Tibial artery (tissue), 4 donors: ENCODE measurements at regions not wholly inside any gene's neighbourhood (a gene's known extent, or its start where the extent isn't known, plus 50 kb on each side); places are given as distances from the start of the nearest gene placed in this dataset.

Experiments
- DNase-seq, 2 donors: peaks; one replicate each; pipeline ENCODE4 v3.0.0-alpha.2; 2019
- H3K27ac ChIP-seq, 2 donors: fragments of 200-600 bp; sonication (generic) in 1 of 2; 1 replicate in 1 of 2; 2 replicates in 1 of 2; pipeline ENCODE4 v1.5.1; 2018 to 2019; ENCODE audit warnings: mild to moderate bottlenecking in 1 of 2
- H3K27me3 ChIP-seq, 2 donors: fragments of 200-600 bp; sonication (generic) in 1 of 2; one replicate each; pipeline versions ENCODE4 v1.5.1 to v1.6.0; 2016 to 2019
- H3K36me3 ChIP-seq, 3 donors: fragments of 200-600 bp; sonication (generic) in 2 of 3; one replicate each; pipeline ENCODE4 v1.5.1; 2016 to 2019; ENCODE audit warnings: mild to moderate bottlenecking in 2 of 3
- H3K4me1 ChIP-seq, 4 donors: fragments of 200-600 bp; sonication (generic) in 2 of 4; 1 replicate in 3 of 4; 2 replicates in 1 of 4; pipeline ENCODE4 v1.5.1; 2016 to 2019
- H3K4me3 ChIP-seq, 2 donors: fragments of 200-600 bp; sonication (generic) in 1 of 2; 1 replicate in 1 of 2; 2 replicates in 1 of 2; pipeline ENCODE4 v1.5.1; 2018 to 2019; ENCODE audit warnings: mild to moderate bottlenecking in 2 of 2
- H3K9me3 ChIP-seq, 3 donors: fragments of 200-600 bp; sonication (generic) in 1 of 3; one replicate each; pipeline ENCODE4 v1.5.1; 2016 to 2019
- CTCF ChIP-seq, 2 experiments: fragments of 200-600 bp in 1 of 2; fragments of 450-650 bp in 1 of 2; IDR thresholded peaks; one replicate each; pipeline ENCODE4 v1.5.1; 2017 to 2019; ENCODE audit warnings: antibody characterized with exemption in 2 of 2, mild to moderate bottlenecking in 1 of 2, moderate library complexity in 1 of 2
- intact Hi-C: fragments of 100-400 bp; cut with DNase I; formaldehyde crosslinking; loops from one replicate; pipeline ENCODE4 v1.15.0; 2023; ENCODE audit warnings: low total_unique reads

GRCh38 chr10:78806681-78807221 lies 262.0 kb upstream of the ZMIZ1 start:
- peaks cover 0 to 52% (median 30%) of the 10 kb centered on the region in 4 donors for H3K4me1 ChIP-seq
- TF ChIP-seq CTCF (IDR thresholded peaks at IDR 0.05), result no peak
- H3K27ac ChIP-seq, result peak overlapping the region in 1 of 2 donors; percentile 87
- H3K27me3 ChIP-seq, result no peaks in the 10 kb centered on the region
- no peak for DNase-seq
- intact Hi-C loops, result loop anchor here (10.0 kb wide), 2 partner anchors 112 to 168 kb away; no protein-coding TSS in a partner anchor
- H3K4me3 ChIP-seq, result no peak overlapping the region
- no peaks in the 10 kb centered on the region for H3K9me3 ChIP-seq
- H3K36me3 ChIP-seq, result no peaks in the 10 kb centered on the region

GRCh38 chr10:78807504-78808203 lies 261.1 kb upstream of the ZMIZ1 start:
- no peaks in the 10 kb centered on the region for H3K36me3 ChIP-seq
- no peaks in the 10 kb centered on the region for H3K27me3 ChIP-seq
- intact Hi-C loops, result loop anchor here (10.0 kb wide), 2 partner anchors 113 to 167 kb away; no protein-coding TSS in a partner anchor
- H3K27ac ChIP-seq, result no peak overlapping the region
- no peak for DNase-seq
- peaks cover 0 to 44% (median 27%) of the 10 kb centered on the region in 4 donors for H3K4me1 ChIP-seq
- H3K9me3 ChIP-seq, result no peaks in the 10 kb centered on the region
- H3K4me3 ChIP-seq, result no peak overlapping the region
- no peak for TF ChIP-seq CTCF (IDR thresholded peaks at IDR 0.05)

GRCh38 chr10:78808286-78808685 lies 260.5 kb upstream of the ZMIZ1 start:
- no peak for DNase-seq

GRCh38 chr10:78808736-78809367 lies 259.9 kb upstream of the ZMIZ1 start:
- Histone ChIP-seq H3K9me3 (no peaks in the 10 kb centered on the region), H3K4me3 (no peak overlapping the region), H3K27ac (no peak overlapping the region), H3K36me3 (no peaks in the 10 kb centered on the region), H3K4me1 (peaks cover 0 to 33% (median 18%) of the 10 kb centered on the region in 4 donors), H3K27me3 (no peaks in the 10 kb centered on the region)
- no peak for DNase-seq
- no peak for TF ChIP-seq CTCF (IDR thresholded peaks at IDR 0.05)
- intact Hi-C loops, result loop anchor here (10.0 kb wide), 2 partner anchors 114 to 166 kb away; no protein-coding TSS in a partner anchor

More at GRCh38 chr10:78808286-78808685, 260.5 kb upstream of the ZMIZ1 start:
- H3K4me1 ChIP-seq, result peaks cover 0 to 37% (median 22%) of the 10 kb centered on the region in 4 donors
- H3K27ac ChIP-seq, result no peak overlapping the region
- no peaks in the 10 kb centered on the region for H3K27me3 ChIP-seq
- H3K36me3 ChIP-seq, result no peaks in the 10 kb centered on the region
- no peak for TF ChIP-seq CTCF (IDR thresholded peaks at IDR 0.05)
- no peaks in the 10 kb centered on the region for H3K9me3 ChIP-seq
- no peak overlapping the region for H3K4me3 ChIP-seq
- intact Hi-C loops, result loop anchor here (10.0 kb wide), 2 partner anchors 113 to 167 kb away; no protein-coding TSS in a partner anchor

GRCh38 chr10:78811174-78811573 lies 257.6 kb upstream of the ZMIZ1 start:
- Histone ChIP-seq H3K27me3 (no peaks in the 10 kb centered on the region), H3K4me3 (no peak overlapping the region), H3K36me3 (no peaks in the 10 kb centered on the region), H3K9me3 (no peaks in the 10 kb centered on the region), H3K4me1 (peaks cover 0 to 11% (median 4%) of the 10 kb centered on the region in 4 donors), H3K27ac (no peak overlapping the region)
- TF ChIP-seq CTCF (IDR thresholded peaks at IDR 0.05), result no peak
- intact Hi-C loops, result no loop called here
- no peak for DNase-seq
